Sigmoid colon (tissue), 4 donors: ENCODE measurements at regions not wholly inside any gene's neighbourhood (a gene's known extent, or its start where the extent isn't known, plus 50 kb on each side); places are given as distances from the start of the nearest gene placed in this dataset.

Experiments
- EP300 ChIP-seq, 4 donors: sonication (generic); formaldehyde crosslinking; IDR thresholded peaks; one replicate each; pipeline ENCODE4 v1.6.1; 2017; ENCODE audit warnings: antibody characterized with exemption in 4 of 4
- POLR2A ChIP-seq, 2 donors: fragments of 450-650 bp; IDR thresholded peaks; one replicate each; pipeline ENCODE4 v1.6.1; 2016; ENCODE audit warnings: antibody characterized with exemption in 2 of 2, mild to moderate bottlenecking in 2 of 2, moderate library complexity in 2 of 2
- POLR2AphosphoS5 ChIP-seq, 4 donors: sonication (generic); formaldehyde crosslinking; IDR thresholded peaks; one replicate each; pipeline ENCODE4 v1.6.1; 2017; ENCODE audit warnings: antibody characterized with exemption in 4 of 4
- TF ChIP-seq, protein P1 (sequence below), 4 experiments: fragments of 450-650 bp in 3 of 4; fragments of 200-600 bp in 1 of 4; IDR thresholded peaks; one replicate each; pipeline ENCODE4 v1.5.1; 2016 to 2019; ENCODE audit warnings: antibody characterized with exemption in 4 of 4, mild to moderate bottlenecking in 3 of 4, moderate library complexity in 2 of 4

DNA sequence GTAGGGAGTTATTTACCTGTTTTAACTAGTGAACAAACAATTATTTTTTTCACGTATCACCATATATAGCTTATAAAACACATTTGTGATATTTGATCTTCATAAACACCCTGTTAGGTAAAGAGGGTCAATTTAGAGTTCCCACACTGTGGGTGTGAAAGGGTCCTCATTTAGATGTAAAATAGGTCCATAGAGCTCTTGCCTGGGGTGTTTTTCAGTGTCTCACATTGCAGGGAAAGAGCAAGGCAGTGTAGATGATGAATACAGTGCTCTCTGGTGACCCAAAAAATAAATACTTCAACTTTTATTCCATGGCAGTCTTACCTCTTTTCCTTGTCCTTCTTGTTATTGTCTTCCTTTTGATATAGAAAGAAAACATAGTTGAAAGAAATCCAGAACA, 403.2 kb upstream of the SGCD start:
- TF ChIP-seq, protein P1, sequence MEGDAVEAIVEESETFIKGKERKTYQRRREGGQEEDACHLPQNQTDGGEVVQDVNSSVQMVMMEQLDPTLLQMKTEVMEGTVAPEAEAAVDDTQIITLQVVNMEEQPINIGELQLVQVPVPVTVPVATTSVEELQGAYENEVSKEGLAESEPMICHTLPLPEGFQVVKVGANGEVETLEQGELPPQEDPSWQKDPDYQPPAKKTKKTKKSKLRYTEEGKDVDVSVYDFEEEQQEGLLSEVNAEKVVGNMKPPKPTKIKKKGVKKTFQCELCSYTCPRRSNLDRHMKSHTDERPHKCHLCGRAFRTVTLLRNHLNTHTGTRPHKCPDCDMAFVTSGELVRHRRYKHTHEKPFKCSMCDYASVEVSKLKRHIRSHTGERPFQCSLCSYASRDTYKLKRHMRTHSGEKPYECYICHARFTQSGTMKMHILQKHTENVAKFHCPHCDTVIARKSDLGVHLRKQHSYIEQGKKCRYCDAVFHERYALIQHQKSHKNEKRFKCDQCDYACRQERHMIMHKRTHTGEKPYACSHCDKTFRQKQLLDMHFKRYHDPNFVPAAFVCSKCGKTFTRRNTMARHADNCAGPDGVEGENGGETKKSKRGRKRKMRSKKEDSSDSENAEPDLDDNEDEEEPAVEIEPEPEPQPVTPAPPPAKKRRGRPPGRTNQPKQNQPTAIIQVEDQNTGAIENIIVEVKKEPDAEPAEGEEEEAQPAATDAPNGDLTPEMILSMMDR (IDR thresholded peaks at IDR 0.05): no peak
- TF ChIP-seq POLR2AphosphoS5 (IDR thresholded peaks at IDR 0.05): no peak
- no peak for TF ChIP-seq EP300 (IDR thresholded peaks at IDR 0.05)
- TF ChIP-seq POLR2A (IDR thresholded peaks at IDR 0.05): no peak
